Activated naive CD4-positive, alpha-beta T cell treated with anti-CD3 and anti-CD28 coated beads, Interleukin-2, amount 10 ng/mL, durations not matched to agents 7 days and 5 days (primary cell): ENCODE measurements at regions not wholly inside any gene's neighbourhood (a gene's known extent, or its start where the extent isn't known, plus 50 kb on each side); places are given as distances from the start of the nearest gene placed in this dataset.

Experiments used
- CTCF ChIA-PET: fragments of 350-600 bp; sonication (Branson Sonifier 250); formaldehyde crosslinking; loops from one replicate; lab custom pipeline; 2021; ENCODE audit warnings: antibody characterized with exemption; lab: Charles Lee
- DNase-seq: peaks from one replicate; pipeline ENCODE4 v3.0.0-alpha.2; 2020
- H3K27ac Mint-ChIP-seq: one replicate; pipeline ENCODE4 v1.8.0; 2021; ENCODE audit warnings: mild to moderate bottlenecking, moderate library complexity, mixed read lengths
- H3K27me3 Mint-ChIP-seq: one replicate; pipeline ENCODE4 v1.8.0; 2021; ENCODE audit warnings: mild to moderate bottlenecking, mixed read lengths
- H3K36me3 Mint-ChIP-seq: one replicate; pipeline ENCODE4 v1.8.0; 2021; ENCODE audit warnings: mixed read lengths
- H3K4me1 Mint-ChIP-seq: one replicate; pipeline ENCODE4 v1.8.0; 2021; ENCODE audit warnings: mixed read lengths
- H3K4me3 Mint-ChIP-seq: one replicate; pipeline ENCODE4 v1.8.0; 2021; ENCODE audit warnings: mild to moderate bottlenecking, moderate library complexity, mixed read lengths
- H3K9me3 Mint-ChIP-seq: one replicate; pipeline ENCODE4 v1.8.0; 2021; ENCODE audit warnings: mixed read lengths

DNA sequence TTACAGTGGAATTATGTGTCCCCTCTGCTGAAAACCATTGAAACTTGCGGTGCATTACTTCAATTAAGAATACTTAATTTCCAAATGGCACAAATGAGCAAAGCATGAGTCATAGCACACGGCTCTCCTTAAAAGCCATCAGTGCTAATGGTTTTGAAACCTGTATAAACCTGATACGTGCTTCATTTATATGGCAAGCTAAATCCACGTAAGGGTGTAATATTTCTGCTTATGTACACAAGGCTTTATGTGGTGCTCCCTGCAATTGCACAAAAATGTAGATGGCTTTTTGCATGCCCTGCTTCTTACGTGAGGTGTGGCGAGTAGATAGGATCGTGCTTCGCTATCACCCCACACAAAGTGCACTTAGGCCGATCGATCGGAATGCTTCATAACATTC lies 840.9 kb downstream of the GALR1 start:
- no peaks in the 10 kb centered on the region for H3K27me3 Mint-ChIP-seq
- CTCF ChIA-PET: no interaction called here
- DNase-seq: no peak
- H3K27ac Mint-ChIP-seq: no peak overlapping the region
- no peaks in the 10 kb centered on the region for H3K36me3 Mint-ChIP-seq
- no peak overlapping the region for H3K4me3 Mint-ChIP-seq
- H3K9me3 Mint-ChIP-seq: peaks cover 8% of the 10 kb centered on the region
- H3K4me1 Mint-ChIP-seq: no peaks in the 10 kb centered on the region

DNA sequence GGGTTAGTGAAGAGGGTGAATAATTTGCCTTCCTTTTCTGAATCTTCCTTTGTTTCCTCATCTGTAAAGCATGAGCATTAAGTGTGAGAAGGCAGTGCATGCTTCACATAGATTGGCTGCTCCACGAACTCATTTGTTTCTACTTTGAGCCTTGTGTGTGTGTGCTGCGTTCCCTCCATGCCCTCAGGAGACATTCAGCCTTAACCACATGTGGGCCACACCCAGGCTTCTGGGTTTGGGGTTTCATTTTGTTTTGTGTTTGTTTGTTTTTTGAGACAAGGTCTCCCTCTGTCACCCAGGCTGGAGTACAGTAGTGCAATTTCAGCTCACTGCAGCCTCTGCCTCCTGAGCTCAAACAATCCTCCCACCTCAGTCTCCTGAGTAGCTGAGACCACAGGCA lies 843.3 kb downstream of the GALR1 start:
- Mint-ChIP-seq H3K27me3 (no peaks in the 10 kb centered on the region), H3K27ac (no peak overlapping the region), H3K9me3 (peaks cover 8% of the 10 kb centered on the region), H3K4me3 (no peak overlapping the region), H3K36me3 (no peaks in the 10 kb centered on the region), H3K4me1 (no peaks in the 10 kb centered on the region)
- CTCF ChIA-PET: no interaction called here
- DNase-seq: no peak

DNA sequence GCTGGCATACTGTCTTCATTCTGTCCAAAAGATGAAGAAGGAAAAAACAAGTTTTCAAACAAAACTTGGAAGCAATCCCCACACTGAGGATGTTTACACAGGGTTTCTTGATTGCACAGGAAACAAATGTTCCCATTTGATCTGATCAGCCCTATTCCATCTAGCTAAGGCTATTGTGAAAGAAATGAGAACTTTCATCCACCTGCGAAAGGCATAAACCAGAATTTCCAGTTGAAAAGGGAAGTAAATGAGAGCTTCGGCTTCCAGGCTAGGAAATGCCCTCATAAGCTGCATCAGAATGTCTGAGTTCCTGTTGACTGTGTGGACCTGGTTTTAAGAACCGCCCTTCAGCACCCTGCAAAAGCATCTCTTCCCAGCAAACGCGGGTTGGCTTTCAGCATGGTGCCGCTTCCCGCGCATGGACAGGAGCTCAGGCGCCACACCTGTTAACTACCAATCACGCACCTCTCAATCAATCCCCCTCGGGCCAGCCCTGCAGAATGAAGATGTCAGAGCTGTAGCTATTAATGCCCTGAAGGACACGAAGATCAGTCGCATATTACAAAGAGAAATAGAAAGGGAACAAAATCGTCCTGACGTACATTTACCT lies 850.4 kb downstream of the GALR1 start:
- H3K27me3 Mint-ChIP-seq: no peaks in the 10 kb centered on the region
- no peak for DNase-seq
- H3K9me3 Mint-ChIP-seq: peaks cover 19% of the 10 kb centered on the region
- H3K4me3 Mint-ChIP-seq: no peak overlapping the region
- CTCF ChIA-PET: no interaction called here
- no peaks in the 10 kb centered on the region for H3K36me3 Mint-ChIP-seq
- H3K4me1 Mint-ChIP-seq: no peaks in the 10 kb centered on the region
- no peak overlapping the region for H3K27ac Mint-ChIP-seq

DNA sequence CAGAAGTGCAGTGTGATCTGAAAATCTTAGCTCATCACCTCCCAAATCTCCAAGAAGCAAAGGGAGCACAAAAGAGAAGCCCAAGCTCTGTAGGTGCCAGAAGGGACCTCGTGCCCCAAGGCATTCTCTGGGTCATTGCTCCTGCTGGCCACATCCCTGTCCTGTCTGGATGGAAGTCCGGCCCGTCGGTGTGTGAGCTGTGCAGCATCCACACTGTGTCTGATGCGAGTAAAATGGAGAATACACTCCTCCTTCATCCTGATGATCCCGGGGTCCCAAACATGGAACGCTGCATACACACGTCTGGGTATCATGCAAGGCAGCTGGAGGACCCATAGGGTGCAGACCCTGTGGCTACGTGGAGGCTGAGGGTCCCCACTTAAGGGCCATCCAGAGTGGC lies 851.4 kb downstream of the GALR1 start:
- Mint-ChIP-seq H3K27ac (no peak overlapping the region), H3K4me3 (no peak overlapping the region), H3K4me1 (no peaks in the 10 kb centered on the region), H3K36me3 (no peaks in the 10 kb centered on the region), H3K27me3 (no peaks in the 10 kb centered on the region), H3K9me3 (peaks cover 17% of the 10 kb centered on the region)
- DNase-seq: no peak
- CTCF ChIA-PET: no interaction called here

DNA sequence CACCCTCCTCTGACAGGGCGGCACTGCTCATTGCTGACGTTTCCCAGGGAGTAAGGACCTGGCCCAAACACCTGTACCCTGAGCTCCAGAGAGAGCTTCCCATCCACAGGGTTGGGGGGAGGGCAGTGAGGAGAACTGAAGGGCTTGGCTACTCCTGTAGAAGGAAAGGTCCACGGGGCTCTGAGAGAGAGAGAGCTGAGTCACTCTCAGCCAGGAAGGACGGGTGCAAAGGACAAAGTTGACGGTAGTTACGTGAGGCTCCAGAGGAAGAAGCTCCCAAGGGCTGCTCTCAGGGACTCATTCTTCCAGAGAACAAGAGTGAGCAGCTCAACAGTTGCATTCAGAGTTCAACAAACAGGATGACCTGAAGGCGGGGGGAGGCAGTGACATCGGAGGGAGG lies 852.5 kb downstream of the GALR1 start:
- no peak overlapping the region for H3K4me3 Mint-ChIP-seq
- no peak overlapping the region for H3K27ac Mint-ChIP-seq
- no peaks in the 10 kb centered on the region for H3K36me3 Mint-ChIP-seq
- no peaks in the 10 kb centered on the region for H3K27me3 Mint-ChIP-seq
- CTCF ChIA-PET: no interaction called here
- no peak for DNase-seq
- no peaks in the 10 kb centered on the region for H3K4me1 Mint-ChIP-seq
- H3K9me3 Mint-ChIP-seq: peaks cover 22% of the 10 kb centered on the region

DNA sequence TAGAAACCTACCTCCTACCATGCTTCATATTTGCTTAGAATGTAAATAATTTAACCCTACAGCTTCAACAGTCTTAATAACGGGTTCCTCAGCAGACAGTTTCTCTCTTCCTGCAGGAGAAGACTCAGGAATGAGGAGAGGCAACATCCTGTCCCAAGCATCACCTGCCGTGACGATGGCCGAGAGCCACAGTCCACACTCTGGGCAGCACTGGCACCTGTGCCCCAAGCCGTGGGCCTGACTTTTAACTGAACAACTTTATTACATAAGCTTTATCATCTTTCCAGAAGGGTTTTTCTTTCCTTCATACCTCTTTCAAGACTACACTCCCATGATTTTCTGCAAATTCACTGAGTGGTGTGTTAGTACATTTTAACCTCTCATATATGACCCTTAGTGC lies 856.0 kb downstream of the GALR1 start:
- peaks cover 17% of the 10 kb centered on the region for H3K9me3 Mint-ChIP-seq
- CTCF ChIA-PET: no interaction called here
- DNase-seq: no peak
- H3K27ac Mint-ChIP-seq: no peak overlapping the region
- H3K4me3 Mint-ChIP-seq: no peak overlapping the region
- no peaks in the 10 kb centered on the region for H3K4me1 Mint-ChIP-seq
- H3K27me3 Mint-ChIP-seq: no peaks in the 10 kb centered on the region
- H3K36me3 Mint-ChIP-seq: no peaks in the 10 kb centered on the region

DNA sequence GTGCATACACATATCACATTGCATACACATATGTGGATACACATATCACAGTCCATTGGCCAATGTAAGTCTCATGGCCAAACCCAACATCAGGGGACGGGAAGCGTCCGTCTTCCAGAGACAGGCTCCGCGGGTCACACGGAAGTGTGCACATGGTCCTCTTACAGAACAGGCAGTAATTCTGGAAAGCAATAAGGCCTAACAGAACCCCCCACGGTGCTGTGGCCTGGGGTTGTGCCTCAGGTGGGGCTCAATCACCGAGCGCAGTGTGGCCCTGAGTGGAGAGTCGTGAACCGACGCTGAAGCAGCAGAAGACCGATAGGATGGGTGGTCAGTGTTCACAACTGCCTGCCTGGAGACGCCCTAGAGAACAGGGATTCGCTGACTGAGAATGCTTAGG lies 857.3 kb downstream of the GALR1 start:
- Mint-ChIP-seq H3K4me3 (no peak overlapping the region), H3K36me3 (no peaks in the 10 kb centered on the region), H3K27me3 (no peaks in the 10 kb centered on the region), H3K9me3 (peaks cover 13% of the 10 kb centered on the region), H3K27ac (no peak overlapping the region), H3K4me1 (no peaks in the 10 kb centered on the region)
- DNase-seq: no peak
- CTCF ChIA-PET: no interaction called here

DNA sequence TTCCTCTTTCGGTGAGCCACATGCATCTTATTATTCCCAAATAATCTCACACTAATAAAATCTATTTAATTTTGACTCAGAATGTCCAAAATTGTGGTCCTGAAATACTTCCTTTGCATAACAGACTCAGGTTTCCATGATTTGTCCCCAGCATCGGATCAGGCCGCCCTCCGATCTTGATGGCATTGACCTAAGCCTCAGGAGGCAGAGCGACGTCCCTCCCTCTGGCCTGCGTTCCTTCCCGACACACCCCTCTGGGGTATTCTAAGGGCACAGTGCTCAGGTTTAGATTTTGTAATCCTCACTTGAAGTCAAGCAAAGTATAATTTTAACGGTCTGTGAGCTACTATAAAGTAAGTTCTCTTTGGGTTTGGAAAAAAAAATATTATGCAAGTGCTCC lies 857.7 kb downstream of the GALR1 start:
- Mint-ChIP-seq H3K4me3 (no peak overlapping the region), H3K9me3 (peaks cover 10% of the 10 kb centered on the region)
- CTCF ChIA-PET: no interaction called here

DNA sequence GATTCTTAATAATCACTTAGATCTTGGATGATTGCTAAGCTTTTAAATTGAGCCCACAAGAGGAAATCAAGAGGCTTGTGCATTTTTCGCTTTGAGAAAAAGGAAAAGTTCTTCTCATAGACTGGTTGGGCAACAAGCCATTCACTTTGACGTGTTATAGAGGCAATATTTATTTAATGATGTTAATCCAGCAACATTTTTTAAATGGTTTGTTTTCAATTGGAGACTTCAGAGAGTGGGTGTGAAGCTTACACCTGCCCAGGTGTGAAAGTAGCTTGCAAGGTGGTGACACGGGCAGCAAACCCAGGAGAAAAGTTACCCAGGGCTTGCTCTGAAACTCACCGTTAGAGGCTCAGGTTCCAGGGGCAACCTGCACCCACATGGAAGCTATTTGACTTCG lies 858.9 kb downstream of the GALR1 start:
- H3K4me1 Mint-ChIP-seq: no peaks in the 10 kb centered on the region
- H3K9me3 Mint-ChIP-seq: peaks cover 10% of the 10 kb centered on the region
- no peaks in the 10 kb centered on the region for H3K27me3 Mint-ChIP-seq
- no peaks in the 10 kb centered on the region for H3K36me3 Mint-ChIP-seq
- CTCF ChIA-PET: no interaction called here
- no peak for DNase-seq
- no peak overlapping the region for H3K27ac Mint-ChIP-seq
- no peak overlapping the region for H3K4me3 Mint-ChIP-seq

More for the DNA sequence above, 857.7 kb downstream of the GALR1 start:
- no peaks in the 10 kb centered on the region for H3K36me3 Mint-ChIP-seq
- H3K27me3 Mint-ChIP-seq: no peaks in the 10 kb centered on the region
- no peak for DNase-seq
- no peak overlapping the region for H3K27ac Mint-ChIP-seq
- H3K4me1 Mint-ChIP-seq: no peaks in the 10 kb centered on the region

DNA sequence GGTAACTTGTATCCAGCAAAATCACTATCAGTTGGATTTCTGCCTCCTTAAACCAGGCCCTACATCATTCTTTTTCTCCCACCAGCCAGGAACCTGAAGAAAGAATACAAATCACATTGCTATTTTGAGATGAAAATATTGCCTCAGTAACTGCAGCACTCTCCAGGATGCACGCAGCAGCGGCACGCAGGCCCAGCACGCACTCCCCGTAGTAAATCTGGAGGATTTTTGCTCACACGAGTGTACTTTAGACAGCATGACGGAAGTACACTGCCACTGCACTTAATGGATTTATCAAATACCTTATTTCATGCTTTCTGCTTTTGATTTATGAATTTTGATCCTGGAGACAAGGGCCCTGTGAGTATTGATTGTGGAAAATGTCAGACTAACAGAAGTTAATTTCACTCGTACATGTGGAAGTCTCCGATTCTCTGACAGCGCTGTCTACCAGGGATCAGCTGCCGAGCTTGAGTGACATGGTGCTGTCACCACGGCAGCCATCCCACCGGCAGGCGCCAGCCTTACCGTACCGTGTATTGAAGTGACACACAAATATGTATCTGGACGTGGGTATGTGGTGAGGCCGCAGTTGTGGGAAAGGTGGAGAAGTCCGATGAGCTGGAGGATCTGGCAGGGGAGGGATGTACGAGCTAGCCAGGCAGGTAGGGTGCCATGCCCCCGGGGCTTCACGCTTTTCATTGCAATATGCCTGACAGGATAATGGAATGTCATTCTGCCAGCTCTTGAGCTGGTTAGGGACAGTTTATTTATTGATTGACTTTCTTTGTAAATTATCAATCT lies 863.7 kb downstream of the GALR1 start:
- Mint-ChIP-seq H3K27me3 (no peaks in the 10 kb centered on the region), H3K36me3 (no peaks in the 10 kb centered on the region), H3K27ac (no peak overlapping the region), H3K4me1 (no peaks in the 10 kb centered on the region), H3K4me3 (no peak overlapping the region), H3K9me3 (no peaks in the 10 kb centered on the region)
- DNase-seq: no peak
- CTCF ChIA-PET: no interaction called here

DNA sequence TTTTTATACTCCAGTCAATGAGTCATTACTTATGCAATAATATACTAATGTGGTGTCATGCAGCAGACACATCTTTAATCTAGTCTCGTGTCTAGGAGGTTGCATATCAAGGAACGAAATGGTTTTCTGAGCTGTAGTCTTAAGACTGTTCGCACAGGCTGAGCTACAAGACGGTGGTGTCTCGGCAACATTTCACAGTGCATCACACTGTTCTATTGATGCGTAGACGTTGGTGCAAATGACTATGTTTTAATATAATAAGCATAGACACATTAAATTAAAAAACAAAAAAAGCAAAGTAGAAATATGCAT lies 864.2 kb downstream of the GALR1 start:
- no peaks in the 10 kb centered on the region for H3K4me1 Mint-ChIP-seq
- DNase-seq: no peak
- H3K36me3 Mint-ChIP-seq: no peaks in the 10 kb centered on the region
- H3K4me3 Mint-ChIP-seq: no peak overlapping the region
- CTCF ChIA-PET: no interaction called here
- no peaks in the 10 kb centered on the region for H3K9me3 Mint-ChIP-seq
- no peak overlapping the region for H3K27ac Mint-ChIP-seq
- no peaks in the 10 kb centered on the region for H3K27me3 Mint-ChIP-seq

DNA sequence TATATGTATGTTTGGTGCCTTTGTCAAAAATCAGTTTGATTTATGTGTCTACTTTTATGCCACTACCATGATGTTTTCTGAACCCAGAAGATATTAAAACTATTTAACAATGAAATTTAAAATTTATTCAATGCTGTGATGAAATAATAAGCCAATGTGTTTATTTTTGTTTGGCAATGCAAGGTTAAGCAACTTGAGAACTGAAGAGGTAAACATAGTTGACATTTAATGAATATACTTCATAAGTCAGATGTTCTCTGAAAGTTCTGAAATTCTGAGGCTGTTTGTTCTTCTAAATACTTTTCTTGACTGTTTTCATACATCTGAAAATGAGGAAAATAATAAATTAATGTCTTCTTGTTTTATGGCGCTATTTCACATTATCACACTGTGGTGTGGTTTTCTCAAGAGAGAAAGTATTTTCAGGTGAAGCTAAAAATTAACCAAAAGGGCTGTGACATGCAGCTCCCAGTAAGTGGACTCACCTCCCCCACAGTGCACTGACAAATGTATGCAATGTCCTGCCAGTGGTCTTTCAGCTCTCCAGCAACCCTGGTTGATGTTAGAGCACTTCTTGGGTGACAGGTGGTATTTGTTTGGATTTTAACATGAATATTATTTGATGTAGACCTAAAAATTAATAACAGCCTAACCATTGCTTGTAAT lies 863.6 kb upstream of the SALL3 start:
- H3K9me3 Mint-ChIP-seq: peaks cover 3% of the 10 kb centered on the region
- no peaks in the 10 kb centered on the region for H3K36me3 Mint-ChIP-seq
- DNase-seq: no peak
- no peaks in the 10 kb centered on the region for H3K4me1 Mint-ChIP-seq
- no peak overlapping the region for H3K27ac Mint-ChIP-seq
- H3K4me3 Mint-ChIP-seq: no peak overlapping the region
- no peaks in the 10 kb centered on the region for H3K27me3 Mint-ChIP-seq
- CTCF ChIA-PET: no interaction called here

DNA sequence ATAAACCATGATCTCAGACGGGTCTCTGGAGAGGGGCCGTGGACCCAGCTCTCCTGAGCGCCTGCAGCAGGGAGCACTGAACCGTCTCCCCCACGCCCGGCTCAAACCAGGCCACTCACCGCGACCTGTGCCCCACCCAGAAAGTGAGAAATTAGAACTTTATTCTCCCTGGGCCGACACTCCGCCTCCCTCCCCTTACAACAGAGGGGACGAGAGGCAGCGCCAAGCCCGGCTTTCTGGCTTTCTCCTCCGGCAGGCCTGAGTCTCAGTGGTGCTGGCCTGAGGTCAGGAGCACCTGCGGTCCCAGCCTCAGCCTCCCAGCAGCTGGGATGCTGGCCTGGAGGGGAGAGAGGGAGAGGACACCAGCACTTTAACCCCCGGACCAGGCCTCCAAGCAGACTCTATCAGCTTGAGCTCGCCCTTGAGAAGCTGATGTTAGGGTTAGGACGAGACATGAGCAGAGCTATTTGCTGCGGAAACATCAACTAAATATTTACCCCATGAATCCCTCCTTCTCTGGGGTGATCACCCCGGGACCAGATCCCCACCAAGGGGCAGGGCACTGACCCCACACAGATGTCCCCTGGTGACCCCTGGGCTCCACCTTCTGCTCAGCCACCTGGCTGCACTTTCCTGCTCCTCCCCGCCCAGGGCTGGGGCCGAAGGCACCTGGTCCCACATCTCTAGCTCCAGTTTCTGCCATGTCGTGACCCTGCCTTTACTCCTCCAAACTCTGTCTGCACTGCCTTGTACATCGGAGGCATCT lies 856.3 kb upstream of the SALL3 start:
- Mint-ChIP-seq H3K9me3 (peaks cover 43% of the 10 kb centered on the region), H3K27ac (no peak overlapping the region), H3K36me3 (no peaks in the 10 kb centered on the region), H3K27me3 (no peaks in the 10 kb centered on the region), H3K4me3 (no peak overlapping the region), H3K4me1 (no peaks in the 10 kb centered on the region)
- no peak for DNase-seq
- CTCF ChIA-PET: no interaction called here

DNA sequence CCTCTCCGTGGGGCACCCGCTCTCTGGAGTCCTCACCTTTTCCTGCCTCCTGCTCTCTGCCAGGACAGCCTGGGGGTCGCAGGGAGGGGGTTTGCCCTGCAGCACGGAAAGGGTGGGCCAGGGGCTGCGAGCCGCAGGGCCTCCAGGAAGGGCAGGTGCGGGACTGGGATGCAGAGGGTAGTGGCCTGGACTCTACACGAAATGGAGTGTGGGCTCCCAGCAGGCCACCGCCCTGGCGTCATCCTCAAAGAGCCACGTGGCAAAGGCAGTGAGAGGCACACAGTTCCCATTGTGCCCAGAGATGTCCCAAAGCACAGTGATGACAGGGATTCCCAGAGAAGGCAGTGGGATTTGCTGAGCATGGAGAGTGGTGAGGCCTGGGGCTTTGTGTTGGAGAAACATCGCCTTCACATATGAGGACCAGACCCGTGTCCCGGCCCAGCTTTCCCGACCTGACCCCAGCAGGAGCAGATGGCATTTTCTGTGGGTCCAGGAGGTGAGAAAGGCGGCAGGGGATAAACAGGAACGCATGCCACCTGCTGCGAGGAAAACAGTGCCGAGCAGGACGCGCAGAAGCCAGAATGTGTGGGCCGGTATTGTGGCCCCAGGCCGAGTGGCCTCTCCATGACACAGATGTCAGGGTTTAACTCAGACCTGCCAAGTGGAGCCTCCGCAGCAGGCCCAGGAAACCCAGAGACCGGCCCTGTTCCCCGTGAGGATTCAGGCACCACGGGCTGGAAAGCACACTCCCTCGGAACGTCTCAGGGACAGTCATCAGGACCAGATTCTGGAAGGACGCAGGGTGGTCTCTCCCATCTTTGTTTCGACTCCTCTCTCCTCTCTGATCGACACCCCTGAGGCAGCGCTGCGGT lies 855.5 kb upstream of the SALL3 start:
- Mint-ChIP-seq H3K9me3 (peaks cover 45% of the 10 kb centered on the region), H3K4me3 (no peak overlapping the region), H3K4me1 (no peaks in the 10 kb centered on the region), H3K27me3 (no peaks in the 10 kb centered on the region), H3K27ac (no peak overlapping the region), H3K36me3 (no peaks in the 10 kb centered on the region)
- no peak for DNase-seq
- CTCF ChIA-PET: no interaction called here
